UCSD-AML1 (cell line): ENCODE measurements at regions not wholly inside any gene's neighbourhood (a gene's known extent, or its start where the extent isn't known, plus 50 kb on each side); places are given as distances from the start of the nearest gene placed in this dataset.
A peak's percentile ranks its signal among the peaks of the same experiment; 100 is the strongest.
"Not testable (repeated sequence)": the region's sequence is repeated elsewhere in the genome, so short reads cannot be mapped to it uniquely, and the experiment has no call there.

Experiments used
- DNase-seq: peaks from one replicate; lab custom pipeline; 2025; ENCODE audit not compliant: unreplicated experiment; lab: John Stamatoyannopoulos, UW

GRCh38 chr14:49946320-49947141 lies 53.6 kb downstream of the ARF6 start:
- DNase-seq, result no peak

- DNase-seq, result no peak
Measured at GRCh38 chr14:49947506-49947905, 54.6 kb downstream of the ARF6 start.

GRCh38 chr14:49950275-49951228 lies 57.7 kb downstream of the ARF6 start:
- no peak for DNase-seq

DNA sequence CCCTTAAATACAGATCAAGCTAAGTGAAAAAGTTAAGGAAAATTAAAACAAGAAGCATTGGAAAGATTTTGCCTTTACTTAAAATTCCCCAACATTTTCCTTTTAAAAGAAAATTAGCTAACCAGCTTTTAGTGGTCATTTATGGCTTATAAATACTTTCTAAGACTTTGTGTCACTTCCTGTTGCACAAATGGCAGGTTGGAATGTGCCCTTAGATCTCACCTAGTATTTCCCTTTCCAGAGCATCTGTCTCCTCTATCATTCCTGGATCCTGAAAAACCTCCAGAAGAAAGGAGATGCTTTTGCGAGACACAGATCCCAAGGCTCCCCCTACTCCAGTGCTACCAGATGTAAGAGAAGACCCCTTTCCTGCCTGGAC lies 58.3 kb downstream of the ARF6 start:
- DNase-seq, result no peak

DNA sequence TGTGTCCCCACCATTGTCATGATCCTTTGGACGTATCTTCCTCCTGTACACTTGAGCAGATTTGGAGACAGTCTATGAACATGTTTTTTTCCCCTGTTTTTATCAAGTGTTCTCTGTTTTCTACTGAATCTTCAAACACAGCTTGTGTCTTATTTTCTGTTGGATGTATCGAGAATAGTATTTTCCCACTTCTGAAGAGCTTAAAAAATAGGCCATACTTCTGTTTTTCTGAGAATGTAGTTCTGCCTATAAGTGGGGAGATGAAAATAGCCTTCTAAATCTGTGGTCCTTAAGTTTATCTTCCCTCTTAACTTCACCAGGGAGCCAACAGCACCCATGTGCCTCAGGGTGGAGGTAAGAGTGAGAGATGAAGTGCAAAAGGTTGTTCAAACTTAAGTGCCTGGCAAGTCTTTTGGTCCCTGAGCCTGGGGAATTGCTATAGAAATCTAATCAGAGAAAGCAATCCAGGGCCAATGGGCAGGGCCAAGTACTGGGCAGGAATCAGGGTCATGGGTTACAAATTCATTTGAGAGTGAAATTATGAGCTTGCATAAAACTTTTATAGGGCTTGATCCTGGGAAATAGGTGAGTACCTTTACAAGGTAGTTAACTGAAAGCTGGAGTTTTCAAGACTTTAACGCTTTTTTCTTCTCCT lies 58.9 kb downstream of the ARF6 start:
- DNase-seq, result no peak

GRCh38 chr14:49953196-49953595 lies 60.3 kb downstream of the ARF6 start:
- DNase-seq, result no peak

- DNase-seq, result no peak
Measured at GRCh38 chr14:49954171-49954631, 61.3 kb downstream of the ARF6 start.

GRCh38 chr14:49955024-49955423 lies 62.1 kb downstream of the ARF6 start:
- DNase-seq, result no peak

GRCh38 chr14:49957089-49957852 lies 64.4 kb downstream of the ARF6 start:
- no peak for DNase-seq

GRCh38 chr14:49959822-49960408 lies 67.0 kb downstream of the ARF6 start:
- DNase-seq, result no peak

DNA sequence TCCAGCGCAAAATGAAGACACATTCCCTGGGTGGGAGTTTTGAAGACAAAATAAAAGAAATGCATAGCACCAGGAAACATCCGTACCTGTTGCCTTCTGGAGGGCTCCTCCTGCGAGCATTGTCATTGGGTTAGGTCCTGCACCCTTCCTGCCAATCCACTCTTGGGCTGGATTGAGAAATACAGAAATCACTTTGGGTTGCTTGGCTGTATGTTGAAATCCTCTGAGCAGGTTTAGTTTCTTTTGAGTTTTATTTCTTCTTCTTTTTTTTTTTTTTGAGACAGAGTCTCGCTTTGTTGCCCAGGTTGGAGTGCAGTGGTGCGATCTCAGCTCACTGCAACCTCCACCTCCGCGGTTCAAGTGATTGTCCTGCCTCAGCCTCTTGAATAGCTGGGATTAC lies 67.6 kb downstream of the ARF6 start:
- no peak for DNase-seq

GRCh38 chr14:49961270-49962222 lies 68.7 kb downstream of the ARF6 start:
- no peak for DNase-seq

- DNase-seq, result no peak
Measured at GRCh38 chr14:49962621-49963020, 69.7 kb downstream of the ARF6 start.

- not testable (repeated sequence) for DNase-seq
Measured at GRCh38 chr14:49965068-49965651, 72.3 kb downstream of the ARF6 start.

DNA sequence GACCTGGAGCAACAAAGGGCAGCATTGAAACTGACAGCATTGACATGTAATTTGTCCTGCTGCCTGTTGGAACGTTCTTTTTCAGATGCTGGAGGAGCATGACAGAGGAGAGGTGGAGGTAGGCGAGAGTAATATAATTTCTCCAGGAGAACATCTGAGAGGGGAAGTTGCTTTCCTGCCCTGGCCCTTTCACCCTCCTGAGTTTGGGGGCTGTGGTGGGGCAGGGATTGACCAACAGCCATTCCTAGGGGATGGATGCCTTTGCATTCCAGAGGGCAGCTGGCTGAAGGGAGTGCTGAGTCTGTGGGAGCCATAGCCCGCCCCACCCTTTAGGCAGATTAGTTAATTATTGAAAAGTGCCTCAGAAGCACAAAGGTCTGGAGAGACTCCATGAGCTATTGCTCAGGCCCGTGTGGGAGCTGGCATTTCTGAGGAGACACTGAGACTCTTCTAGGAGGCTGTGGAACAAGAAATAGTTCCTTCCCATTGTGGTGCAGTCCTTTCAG lies 73.5 kb downstream of the ARF6 start:
- peak; percentile 17 for DNase-seq

GRCh38 chr14:49966971-49967630 lies 74.2 kb downstream of the ARF6 start:
- DNase-seq, result no peak

DNA sequence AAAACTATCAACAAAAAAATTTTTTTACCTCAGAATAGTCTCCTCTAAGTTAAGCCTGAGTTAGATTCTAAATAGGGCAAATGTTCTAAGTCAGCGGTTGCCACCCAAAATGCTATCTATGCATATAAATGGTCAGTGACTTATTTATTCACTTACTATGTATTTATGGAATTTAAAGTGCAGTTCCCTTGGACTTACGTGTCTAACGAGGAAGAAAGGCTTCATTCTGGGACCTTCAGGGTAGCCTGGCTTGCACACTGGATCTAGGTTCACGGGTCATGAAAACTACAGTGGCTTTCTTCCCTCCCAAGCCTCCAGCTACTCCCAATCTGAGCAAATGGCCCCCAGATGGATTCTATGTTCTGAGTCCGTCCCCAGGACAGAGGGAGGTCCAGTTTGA lies 77.1 kb downstream of the ARF6 start:
- DNase-seq, result no peak
